GM19468 (cell line): ENCODE measurements at regions not wholly inside any gene's neighbourhood (a gene's known extent, or its start where the extent isn't known, plus 50 kb on each side); places are given as distances from the start of the nearest gene placed in this dataset.
A peak's percentile ranks its signal among the peaks of the same experiment; 100 is the strongest.
"Not testable (repeated sequence)": the region's sequence is repeated elsewhere in the genome, so short reads cannot be mapped to it uniquely, and the experiment has no call there.

Experiments
- ATAC-seq: cut with Tn5 transposase; IDR thresholded peaks from one replicate; pipeline ENCODE4 v1.9.1; 2021; ENCODE audit warnings: mild to moderate bottlenecking, moderate library complexity, moderate number of reproducible peaks; ENCODE audit not compliant: unreplicated experiment; ENCODE audit errors: extremely low read depth

GRCh38 chr21:24014381-24014780 is 1592.9 kb downstream of the MRPL39 start:
- ATAC-seq, result no peak

- no peak for ATAC-seq
These were observed 1596.2 kb downstream of the MRPL39 start for GRCh38 chr21:24011087-24011486.

- ATAC-seq, result no peak
These were observed 1599.7 kb downstream of the MRPL39 start for GRCh38 chr21:24007592-24007991.

- ATAC-seq, result no peak
These were observed 1620.3 kb downstream of the MRPL39 start for GRCh38 chr21:23986987-23987386.

- ATAC-seq, result no peak
These were observed 1621.1 kb downstream of the MRPL39 start for GRCh38 chr21:23986214-23986613.

- no peak for ATAC-seq
These were observed 1624.7 kb downstream of the MRPL39 start for GRCh38 chr21:23982546-23982945.

GRCh38 chr21:23977971-23978370 is 1629.3 kb downstream of the MRPL39 start:
- no peak for ATAC-seq

GRCh38 chr21:23968722-23969647 is 1638.3 kb downstream of the MRPL39 start:
- peak; percentile 92 for ATAC-seq

- no peak for ATAC-seq
These were observed 1639.3 kb downstream of the MRPL39 start for GRCh38 chr21:23968008-23968407.

- no peak for ATAC-seq
These were observed 1643.8 kb downstream of the MRPL39 start for GRCh38 chr21:23963454-23963853.

GRCh38 chr21:23960769-23961168 is 1646.5 kb downstream of the MRPL39 start:
- no peak for ATAC-seq

- ATAC-seq, result no peak
These were observed 1652.0 kb downstream of the MRPL39 start for GRCh38 chr21:23955135-23955843.

GRCh38 chr21:23952269-23952668 is 1655.0 kb downstream of the MRPL39 start:
- ATAC-seq, result no peak

- ATAC-seq, result no peak
These were observed 1656.0 kb downstream of the MRPL39 start for GRCh38 chr21:23951251-23951650.

GRCh38 chr21:23950344-23950743 is 1656.9 kb downstream of the MRPL39 start:
- no peak for ATAC-seq

- ATAC-seq, result no peak
These were observed 1657.8 kb downstream of the MRPL39 start for GRCh38 chr21:23949493-23949892.

- ATAC-seq, result peak; percentile 35
These were observed 1667.8 kb downstream of the MRPL39 start for GRCh38 chr21:23939369-23940065.

GRCh38 chr21:23936991-23937390 is 1670.3 kb downstream of the MRPL39 start:
- no peak for ATAC-seq

- ATAC-seq, result no peak
These were observed 1671.1 kb downstream of the MRPL39 start for GRCh38 chr21:23936224-23936623.

GRCh38 chr21:23930565-23930964 is 1676.7 kb downstream of the MRPL39 start:
- ATAC-seq, result no peak

- not testable (repeated sequence) for ATAC-seq
These were observed 1680.9 kb downstream of the MRPL39 start for GRCh38 chr21:23926430-23926829.
